IMR-90 (cell line): ENCODE measurements at regions not wholly inside any gene's neighbourhood (a gene's known extent, or its start where the extent isn't known, plus 50 kb on each side); places are given as distances from the start of the nearest gene placed in this dataset.

Source experiments
- ATAC-seq: fragments of 200-7000 bp; cut with Tn5 transposase; 2 replicates; pipeline ENCODE4 v1.9.1; 2020; ENCODE audit warnings: low read depth, mild to moderate bottlenecking, moderate library complexity
- BruUV-seq: library from RNA; stranded (reverse); fragments of 400-500 nt; replicated peaks from 2 replicates; lab custom pipeline; 2021; lab: Mats Ljungman, UMichigan
- CTCF ChIA-PET: fragments of 300-600 bp; formaldehyde crosslinking; extraction: SDS; loops from one replicate; lab custom pipeline; 2021; ENCODE audit warnings: antibody characterized with exemption; lab: Yijun Ruan, JAX
- POLR2A ChIA-PET: fragments of 300-600 bp; sonication (Branson Sonifier 250); formaldehyde crosslinking; loops from one replicate; lab custom pipeline; 2022; ENCODE audit warnings: antibody characterized with exemption; ENCODE audit not compliant: unreplicated experiment; lab: Charles Lee
- DNase-seq: peaks from one replicate; pipeline ENCODE4 v3.0.0; 2013
- H2AFZ ChIP-seq: replicated peaks from 2 replicates; pipeline ENCODE3; 2013; ENCODE audit warnings: low read length, mild to moderate bottlenecking; ENCODE audit not compliant: poor library complexity
- H2AK5ac ChIP-seq: 2 replicates; pipeline ENCODE4 v1.6.1; 2013; ENCODE audit warnings: low read depth, low read length, inconsistent platforms
- H2AK9ac ChIP-seq: replicated peaks from 2 replicates; pipeline ENCODE3; 2013; ENCODE audit warnings: mild to moderate bottlenecking, low read depth, low read length, moderate library complexity; ENCODE audit not compliant: poor library complexity
- H2BK120ac ChIP-seq: 2 replicates; pipeline ENCODE4 v1.6.1; 2013; ENCODE audit warnings: low read depth, low read length, inconsistent platforms
- H2BK15ac ChIP-seq: 3 replicates; pipeline ENCODE4 v1.6.1; 2013; ENCODE audit warnings: low read depth, low read length, inconsistent platforms
- H2BK20ac ChIP-seq: 2 replicates; pipeline ENCODE4 v1.6.1; 2013; ENCODE audit warnings: low read depth, mild to moderate bottlenecking, inconsistent platforms, low read length, moderate library complexity
- H2BK5ac ChIP-seq: 2 replicates; pipeline ENCODE4 v1.6.1; 2013; ENCODE audit warnings: mild to moderate bottlenecking, low read depth, low read length, inconsistent platforms; ENCODE audit not compliant: poor library complexity, severe bottlenecking
- H3K14ac ChIP-seq: replicated peaks from 2 replicates; pipeline ENCODE4 v1.6.1; 2013; ENCODE audit warnings: low read depth, low read length, inconsistent platforms
- H3K18ac ChIP-seq: 2 replicates; pipeline ENCODE4 v1.6.1; 2013; ENCODE audit warnings: low read depth, low read length, control low read depth
- H3K23ac ChIP-seq: 2 replicates; pipeline ENCODE4 v1.6.1; 2013; ENCODE audit warnings: low read depth, low read length, inconsistent platforms
- H3K27ac ChIP-seq: 2 replicates; pipeline ENCODE4 v1.5.1; 2013; ENCODE audit warnings: mild to moderate bottlenecking, control low read depth, low read length; ENCODE audit not compliant: insufficient read depth
- H3K27me3 ChIP-seq: 2 replicates; pipeline ENCODE4 v1.6.1; 2013; ENCODE audit warnings: low read length; ENCODE audit not compliant: control insufficient read depth, insufficient read depth
- H3K36me3 ChIP-seq: 2 replicates; pipeline ENCODE4 v1.6.1; 2013; ENCODE audit warnings: low read length, mixed read lengths; ENCODE audit not compliant: control insufficient read depth, insufficient read depth
- H3K4ac ChIP-seq: 2 replicates; pipeline ENCODE4 v1.6.1; 2013; ENCODE audit warnings: low read depth, low read length, inconsistent platforms
- H3K4me1 ChIP-seq: 2 replicates; pipeline ENCODE4 v1.6.1; 2013; ENCODE audit warnings: low read length, mixed read lengths; ENCODE audit not compliant: control insufficient read depth, insufficient read depth
- H3K4me2 ChIP-seq: 2 replicates; pipeline ENCODE4 v1.6.1; 2013; ENCODE audit warnings: low read depth, mild to moderate bottlenecking, control low read depth, low read length, moderate library complexity
- H3K4me3 ChIP-seq: 2 replicates; pipeline ENCODE4 v1.5.1; 2013; ENCODE audit warnings: low read depth, mild to moderate bottlenecking, control low read depth, low read length, moderate library complexity; ENCODE audit not compliant: insufficient read depth
- H3K56ac ChIP-seq: 2 replicates; pipeline ENCODE4 v1.6.1; 2013; ENCODE audit warnings: low read length, inconsistent platforms; ENCODE audit not compliant: insufficient read depth; ENCODE audit errors: extremely low read depth
- H3K79me1 ChIP-seq, 2 experiments: 2 replicates each; pipeline ENCODE4 v1.6.1; 2013; ENCODE audit warnings: low read length in 2 of 2, inconsistent platforms in 1 of 2, low read depth in 1 of 2
- H3K9ac ChIP-seq: 2 replicates; pipeline ENCODE4 v1.6.1; 2013; ENCODE audit warnings: low read depth, low read length, control low read depth
- H3K9me1 ChIP-seq: 2 replicates; pipeline ENCODE4 v1.6.1; 2013; ENCODE audit warnings: low read length, inconsistent platforms; ENCODE audit not compliant: insufficient read depth
- H3K9me3 ChIP-seq: 2 replicates; pipeline ENCODE4 v1.6.1; 2013; ENCODE audit warnings: low read length; ENCODE audit not compliant: control insufficient read depth, insufficient read depth
- H4K20me1 ChIP-seq: 2 replicates; pipeline ENCODE4 v1.6.1; 2013; ENCODE audit warnings: low read length, inconsistent platforms; ENCODE audit not compliant: insufficient read depth
- H4K5ac ChIP-seq: 2 replicates; pipeline ENCODE4 v1.6.1; 2013; ENCODE audit warnings: mild to moderate bottlenecking, low read depth, low read length, control low read depth
- H4K8ac ChIP-seq, 2 experiments: 2 replicates each; pipeline ENCODE4 v1.6.1; 2013; ENCODE audit warnings: low read depth in 2 of 2, low read length in 2 of 2, control low read depth in 1 of 2, inconsistent platforms in 1 of 2
- H4K91ac ChIP-seq: 2 replicates; pipeline ENCODE4 v1.6.1; 2013; ENCODE audit warnings: low read depth, low read length, inconsistent platforms; ENCODE audit not compliant: insufficient read depth
- BHLHE40 ChIP-seq: fragments of 150-350 bp; IDR thresholded peaks from 2 replicates; pipeline ENCODE4 v1.6.1; 2016; ENCODE audit warnings: mild to moderate bottlenecking, low read depth, low read length
- CEBPB ChIP-seq: IDR thresholded peaks from 2 replicates; pipeline ENCODE4 v1.6.1; 2012; ENCODE audit warnings: low read depth, low read length, improper control_type of control experiment
- MAFK ChIP-seq: IDR thresholded peaks from 2 replicates; pipeline ENCODE4 v1.6.1; 2012; ENCODE audit warnings: low read depth, low read length, improper control_type of control experiment
- POLR2A ChIP-seq: IDR thresholded peaks from 2 replicates; pipeline ENCODE4 v1.6.1; 2012; ENCODE audit warnings: mild to moderate bottlenecking, low read depth, low read length
- RAD21 ChIP-seq: IDR thresholded peaks from 2 replicates; pipeline ENCODE4 v1.6.1; 2012; ENCODE audit warnings: low read length, improper control_type of control experiment
- RFX5 ChIP-seq: IDR thresholded peaks from 2 replicates; pipeline ENCODE4 v1.8.0; 2012; ENCODE audit warnings: low read depth, mild to moderate bottlenecking, low read length, moderate library complexity
- SMC3 ChIP-seq: fragments of 150-350 bp; IDR thresholded peaks from 2 replicates; pipeline ENCODE4 v1.6.1; 2016; ENCODE audit warnings: low read depth, mild to moderate bottlenecking, antibody characterized with exemption, low read length, moderate library complexity
- WGBS, 2 experiments: methylation state at CpG; one replicate each; pipeline versions ENCODE4 v1.1.5 to v1.1.7; 2013; ENCODE audit warnings: missing lambda C conversion rate in 2 of 2; ENCODE audit not compliant: insufficient read length in 1 of 2; ENCODE audit errors: extremely low coverage in 2 of 2; 5-methylcytosine and 5-hydroxymethylcytosine counted together
- dilution Hi-C: fragments of 300-500 bp; cut with HindIII; formaldehyde crosslinking; loops from one replicate; pipeline ENCODE4 v1.14.3; 2018; ENCODE audit warnings: low sequenced_read_pairs; ENCODE audit not compliant: unreplicated experiment
- in situ Hi-C: fragments of 300-500 bp; cut with MboI; formaldehyde crosslinking; loops from 3 replicates; pipeline ENCODE4 v1.14.3; 2019; ENCODE audit warnings: low sequenced_read_pairs, inconsistent platforms, mixed read lengths
- intact Hi-C: fragments of 100-400 bp; cut with micrococcal nuclease; formaldehyde crosslinking; loops from 2 replicates; pipeline ENCODE4 v1.10.0; 2022

DNA sequence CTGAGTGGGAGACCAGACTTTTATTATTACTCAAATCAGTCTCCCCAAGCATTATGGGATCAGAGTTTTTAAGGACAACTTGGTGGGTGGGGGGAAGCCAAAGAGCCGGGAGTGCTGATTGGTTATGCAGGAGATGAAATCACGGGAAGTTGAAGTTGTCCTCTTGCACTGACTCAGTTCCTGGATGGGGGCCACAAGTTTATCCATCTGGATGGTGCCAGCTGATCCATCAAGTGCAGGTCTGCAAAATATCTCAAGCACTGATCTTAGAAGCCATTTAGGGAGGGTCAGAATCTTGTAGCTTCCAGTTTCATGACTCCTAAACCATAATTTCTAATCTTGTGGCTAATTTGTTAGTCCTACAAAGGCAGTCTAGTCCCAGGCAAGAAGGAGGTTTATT is 53.5 kb upstream of the LMO1 start:
- H2BK5ac ChIP-seq: no peak overlapping the region
- DNase-seq: peak; percentile 5
- no TSS peak for BruUV-seq
- no peak overlapping the region for H4K91ac ChIP-seq
- no peak overlapping the region for H2AK5ac ChIP-seq
- H3K79me1 ChIP-seq: no peaks in the 10 kb centered on the region
- no peaks in the 10 kb centered on the region for H3K9me3 ChIP-seq
- H4K8ac ChIP-seq: no peak overlapping the region
- no peak overlapping the region for H2BK15ac ChIP-seq
- no peak overlapping the region for H3K18ac ChIP-seq
- H3K23ac ChIP-seq: no peak overlapping the region
- no peak overlapping the region for H3K14ac ChIP-seq
- H3K4me2 ChIP-seq: no peak overlapping the region
- H3K4ac ChIP-seq: no peak overlapping the region
- H3K4me1 ChIP-seq: no peaks in the 10 kb centered on the region
- H3K27ac ChIP-seq: no peak overlapping the region
- dilution Hi-C loops: no loop called here
- TF ChIP-seq MAFK (no peak), RFX5 (no peak), SMC3 (no peak), RAD21 (no peak), CEBPB (no peak), POLR2A (no peak), BHLHE40 (no peak)
- ChIA-PET POLR2A (no interaction called here), CTCF (no interaction called here)
- H3K36me3 ChIP-seq: no peaks in the 10 kb centered on the region
- H3K9ac ChIP-seq: no peak overlapping the region
- H3K9me1 ChIP-seq: no peaks in the 10 kb centered on the region
- H3K4me3 ChIP-seq: no peak overlapping the region
- no peaks in the 10 kb centered on the region for H4K20me1 ChIP-seq
- intact Hi-C loops: no loop called here
- no peak for ATAC-seq
- H2AK9ac ChIP-seq: no peak overlapping the region
- H4K5ac ChIP-seq: no peak overlapping the region
- no peak overlapping the region for H2BK20ac ChIP-seq
- in situ Hi-C loops: no loop called here
- H3K56ac ChIP-seq: no peak overlapping the region
- no peak overlapping the region for H2AFZ ChIP-seq
- 29% methylated on average over 2 of the region's 2 CpGs; no CpG with 5 or more reads in 1 of the 2 experiments for WGBS, 2 experiments
- no peak overlapping the region for H2BK120ac ChIP-seq
- peaks cover 40% of the 10 kb centered on the region for H3K27me3 ChIP-seq
